B cell (primary cell): ENCODE measurements at regions not wholly inside any gene's neighbourhood (a gene's known extent, or its start where the extent isn't known, plus 50 kb on each side); places are given as distances from the start of the nearest gene placed in this dataset.
"Not testable (repeated sequence)": the region's sequence is repeated elsewhere in the genome, so short reads cannot be mapped to it uniquely, and the experiment has no call there.

Source experiments
- ATAC-seq: fragments of 200-7000 bp; cut with Tn5 transposase; one replicate; pipeline ENCODE4 v1.10.0; 2021; ENCODE audit warnings: low read depth, mild to moderate bottlenecking, moderate number of reproducible peaks, moderate library complexity
- CTCF ChIA-PET: fragments of 350-600 bp; sonication (Branson Sonifier 250); formaldehyde crosslinking; loops from one replicate; lab custom pipeline; 2021; ENCODE audit warnings: antibody characterized with exemption, inconsistent platforms; lab: Charles Lee
- POLR2A ChIA-PET: fragments of 350-600 bp; sonication (Branson Sonifier 250); formaldehyde crosslinking; loops from one replicate; lab custom pipeline; 2021; ENCODE audit warnings: antibody characterized with exemption; lab: Charles Lee
- DNase-seq: peaks from one replicate; pipeline ENCODE4 v3.0.0; 2013
- H2AFZ ChIP-seq: 2 replicates; pipeline ENCODE4 v1.6.1; 2012; ENCODE audit warnings: mild to moderate bottlenecking, low read depth, low read length; ENCODE audit not compliant: insufficient read depth, poor library complexity, severe bottlenecking
- H3K27ac ChIP-seq, 2 donors: 1 replicate in 1 of 2; 2 replicates in 1 of 2; pipeline ENCODE4 v1.5.1; 2012 to 2013; ENCODE audit warnings: low read length in 2 of 2, mild to moderate bottlenecking in 2 of 2, moderate library complexity in 1 of 2
- H3K27me3 ChIP-seq, 4 experiments: fragments of 200-600 bp in 1 of 4; sonication (generic) in 1 of 4; replicated peaks in 1 of 4; 1 replicate in 2 of 4; 2 replicates in 2 of 4; pipeline versions ENCODE4 v1.6.1 to v1.7.0; 2013 to 2016; ENCODE audit warnings: low read length in 3 of 4, mild to moderate bottlenecking in 2 of 4, mixed read lengths in 1 of 4, moderate library complexity in 1 of 4; ENCODE audit not compliant: insufficient read depth in 4 of 4, control insufficient read depth in 3 of 4; ENCODE audit errors: control extremely low read depth in 1 of 4
- H3K36me3 ChIP-seq, 2 experiments: replicated peaks in 1 of 2; 1 replicate in 1 of 2; 2 replicates in 1 of 2; pipeline versions ENCODE4 v1.6.1 to v1.7.1; 2013; ENCODE audit warnings: low read length in 1 of 2; ENCODE audit not compliant: insufficient read depth in 2 of 2, control insufficient read depth in 1 of 2; ENCODE audit errors: control extremely low read depth in 1 of 2, extremely low read depth in 1 of 2
- H3K4me1 ChIP-seq, 2 donors: fragments of 200-600 bp in 1 of 2; sonication (generic) in 1 of 2; 1 replicate in 1 of 2; 2 replicates in 1 of 2; pipeline versions ENCODE4 v1.5.1 to v1.6.1; 2013 to 2017; ENCODE audit warnings: low read length in 2 of 2; ENCODE audit not compliant: control insufficient read depth in 2 of 2, insufficient read depth in 2 of 2
- H3K4me2 ChIP-seq: replicated peaks from 2 replicates; pipeline ENCODE3; 2012; ENCODE audit warnings: mild to moderate bottlenecking, low read depth, low read length; ENCODE audit not compliant: poor library complexity, severe bottlenecking
- H3K4me3 ChIP-seq, 5 experiments: fragments of 200-600 bp in 1 of 5; sonication (generic) in 1 of 5; 1 replicate in 3 of 5; 2 replicates in 2 of 5; pipeline versions ENCODE4 v1.5.1 to v1.7.0; 2011 to 2016; ENCODE audit warnings: low read length in 4 of 5, mild to moderate bottlenecking in 4 of 5, low read depth in 2 of 5, control low read depth in 1 of 5, moderate library complexity in 1 of 5; ENCODE audit not compliant: insufficient read depth in 1 of 5; ENCODE audit errors: control extremely low read depth in 1 of 5, extremely low read depth in 1 of 5
- H3K79me2 ChIP-seq: fragments of 200-600 bp; sonication (generic); one replicate; pipeline ENCODE4 v1.6.0; 2016; ENCODE audit warnings: low read length; ENCODE audit not compliant: control insufficient read depth, insufficient read depth
- H3K9ac ChIP-seq: fragments of 200-600 bp; sonication (generic); 2 replicates; pipeline ENCODE4 v1.6.1; 2017; ENCODE audit warnings: mild to moderate bottlenecking, low read length, moderate library complexity
- H3K9me3 ChIP-seq, 3 donors: one replicate each; pipeline versions ENCODE4 v1.6.1 to v1.7.1; 2013; ENCODE audit warnings: low read length in 2 of 3; ENCODE audit not compliant: control insufficient read depth in 2 of 3, insufficient read depth in 1 of 3; ENCODE audit errors: control extremely low read depth in 1 of 3
- H4K20me1 ChIP-seq: 2 replicates; pipeline ENCODE4 v1.6.0; 2012; ENCODE audit warnings: mild to moderate bottlenecking, low read length; ENCODE audit not compliant: insufficient read depth, control insufficient read depth, poor library complexity, severe bottlenecking
- H3K27ac Mint-ChIP-seq: one replicate; pipeline ENCODE4 v1.8.0; 2021; ENCODE audit warnings: mixed read lengths
- H3K27me3 Mint-ChIP-seq: one replicate; pipeline ENCODE4 v1.8.0; 2021; ENCODE audit warnings: mixed read lengths
- H3K4me1 Mint-ChIP-seq: one replicate; pipeline ENCODE4 v1.8.0; 2021; ENCODE audit warnings: mixed read lengths
- H3K4me3 Mint-ChIP-seq: one replicate; pipeline ENCODE4 v1.8.0; 2021; ENCODE audit warnings: mixed read lengths
- H3K9me3 Mint-ChIP-seq: one replicate; pipeline ENCODE4 v1.8.0; 2022; ENCODE audit warnings: mixed read lengths; ENCODE audit not compliant: insufficient read depth
- CTCF ChIP-seq: fragments of 200-600 bp; IDR thresholded peaks from one replicate; pipeline ENCODE4 v1.8.0; 2022; ENCODE audit warnings: antibody characterized with exemption, mild to moderate bottlenecking
- EZH2 ChIP-seq: IDR thresholded peaks from 2 replicates; pipeline ENCODE4 v1.6.1; 2012; ENCODE audit warnings: borderline replicate concordance, low read depth, mild to moderate bottlenecking, moderate library complexity, low read length; ENCODE audit not compliant: insufficient read depth, poor library complexity, severe bottlenecking
- WGBS: methylation state at CpG from one replicate; pipeline ENCODE4 v1.1.5; 2013; ENCODE audit warnings: missing lambda C conversion rate; ENCODE audit not compliant: insufficient coverage; 5-methylcytosine and 5-hydroxymethylcytosine counted together
- intact Hi-C: fragments of 100-400 bp; cut with micrococcal nuclease; formaldehyde crosslinking; loops from one replicate; pipeline ENCODE4 v1.10.0; 2022

DNA sequence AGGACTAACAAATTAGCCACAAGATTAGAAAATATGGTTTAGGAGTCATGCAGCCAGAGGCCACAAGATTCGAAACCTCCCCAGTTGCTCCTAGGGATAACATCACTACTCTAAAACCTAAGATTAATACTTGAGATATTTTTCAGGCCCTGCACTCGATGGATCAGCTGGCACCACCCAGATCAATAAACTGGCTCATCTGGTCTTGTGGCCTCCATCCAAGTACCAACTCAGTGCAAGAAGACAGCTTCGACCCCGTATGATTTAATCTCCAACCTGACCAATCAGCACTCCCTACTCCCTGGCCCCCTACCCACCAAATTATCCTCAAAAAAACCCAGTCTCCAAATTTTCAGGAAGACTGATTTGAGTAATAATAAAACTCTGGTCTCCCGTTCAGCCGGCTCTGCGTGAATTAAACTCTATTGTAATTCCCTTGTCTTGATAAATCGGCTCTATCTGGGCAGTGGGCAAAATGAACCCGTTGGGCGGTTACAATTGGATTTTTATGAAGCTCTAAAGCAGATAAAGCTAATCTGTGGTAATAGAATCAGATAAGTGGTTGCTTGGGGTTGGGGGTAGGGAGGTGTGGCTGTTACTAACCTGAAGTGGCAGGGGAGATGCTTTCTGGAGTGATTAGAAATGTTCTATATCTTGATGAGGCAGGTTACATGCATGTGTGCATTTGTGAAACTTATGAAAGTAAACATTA is 91.8 kb upstream of the ATXN3L start:
- no peaks in the 10 kb centered on the region for H3K36me3 ChIP-seq
- Mint-ChIP-seq H3K4me3 (no peak overlapping the region), H3K27me3 (no peaks in the 10 kb centered on the region), H3K9me3 (peaks cover 2% of the 10 kb centered on the region), H3K4me1 (peaks cover 25% of the 10 kb centered on the region), H3K27ac (no peak overlapping the region)
- ChIA-PET CTCF (no interaction called here), POLR2A (interaction anchor here (0.7 kb wide), 1 partner anchor 172 kb away, joined by 3 read pairs; no protein-coding TSS in a partner anchor)
- H3K4me3 ChIP-seq: no peak overlapping the region
- no peak overlapping the region for H3K9ac ChIP-seq
- whole genome bisulfite sequencing: no CpG with 5 or more reads among the region's 10 CpGs
- H3K9me3 ChIP-seq: no peaks in the 10 kb centered on the region
- no peak overlapping the region for H2AFZ ChIP-seq
- no peaks in the 10 kb centered on the region for H3K4me1 ChIP-seq
- no peaks in the 10 kb centered on the region for H3K27me3 ChIP-seq
- ATAC-seq (no peak), DNase-seq (no peak)
- intact Hi-C loops: no loop called here
- H3K27ac ChIP-seq: no peak overlapping the region
- no peak overlapping the region for H3K4me2 ChIP-seq
- no peaks in the 10 kb centered on the region for H4K20me1 ChIP-seq
- TF ChIP-seq CTCF (no peak), EZH2 (no peak)
- H3K79me2 ChIP-seq: no peaks in the 10 kb centered on the region

- H3K79me2 ChIP-seq, H3K27me3 ChIP-seq, H3K36me3 ChIP-seq, H3K4me3 Mint-ChIP-seq, H3K9ac ChIP-seq, H3K27me3 Mint-ChIP-seq, H4K20me1 ChIP-seq, DNase-seq, CTCF ChIA-PET, ATAC-seq, H2AFZ ChIP-seq, POLR2A ChIA-PET, H3K9me3 Mint-ChIP-seq, H3K27ac Mint-ChIP-seq, H3K4me1 ChIP-seq, H3K4me2 ChIP-seq, H3K27ac ChIP-seq, H3K4me3 ChIP-seq, H3K9me3 ChIP-seq, intact Hi-C loops: not testable (repeated sequence)
- peaks cover 12% of the 10 kb centered on the region for H3K4me1 Mint-ChIP-seq
- no CpG with 5 or more reads among the region's 1 CpG for WGBS
Observed at GRCh38 chrX:13408599-13408998, 88.7 kb upstream of the ATXN3L start.

DNA sequence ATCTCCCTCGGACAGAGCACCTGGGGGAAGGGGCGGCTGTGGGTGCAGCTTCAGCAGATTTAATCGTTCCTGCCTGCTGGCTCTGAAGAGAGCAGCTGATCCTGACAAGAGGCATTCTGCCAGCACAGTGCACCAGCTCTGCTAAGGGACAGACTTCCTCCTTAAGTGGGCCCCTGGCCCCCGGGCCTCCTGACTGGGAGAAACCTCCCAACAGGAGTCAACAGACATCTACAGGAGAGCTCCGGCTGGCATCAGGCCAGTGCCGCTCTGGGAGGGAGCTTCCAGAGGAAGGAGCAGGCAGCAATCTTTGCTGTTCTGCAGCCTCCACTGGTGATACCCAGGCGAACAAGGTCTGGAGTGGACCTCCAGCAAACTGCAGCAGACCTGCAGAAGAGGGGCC is 84.9 kb upstream of the ATXN3L start:
- H3K4me1 Mint-ChIP-seq, POLR2A ChIA-PET, H3K9me3 ChIP-seq, DNase-seq, CTCF ChIA-PET, H4K20me1 ChIP-seq, H3K9ac ChIP-seq, H3K4me3 Mint-ChIP-seq, H3K27ac Mint-ChIP-seq, intact Hi-C loops, H3K36me3 ChIP-seq, H3K9me3 Mint-ChIP-seq, H3K27me3 Mint-ChIP-seq, H3K4me1 ChIP-seq, ATAC-seq, H3K79me2 ChIP-seq, H3K4me3 ChIP-seq, H3K27me3 ChIP-seq, H3K27ac ChIP-seq, H2AFZ ChIP-seq, H3K4me2 ChIP-seq: not testable (repeated sequence)
- 47% methylated on average over 2 of the region's 7 CpGs for WGBS
